ENCODE measurements at regions not wholly inside any gene's neighbourhood (a gene's known extent, or its start where the extent isn't known, plus 50 kb on each side); places are given as distances from the start of the nearest gene placed in this dataset.

GRCh38 chr7:22027475-22027874, 81.8 kb upstream of the CDCA7L start:
- H3K4me3 ChIP-seq (replicated peaks; ENCODE audit: low read depth, low read length), result no peak overlapping the region
- DNase-seq (ENCODE audit: extremely low read depth, low read depth), result no peak
- TF ChIP-seq CTCF (IDR thresholded peaks at IDR 0.05; ENCODE audit: low read depth, low read length, missing control alignments), result no peak

GRCh38 chr7:22025983-22026382, 80.3 kb upstream of the CDCA7L start:
- no peak for DNase-seq (ENCODE audit: extremely low read depth, low read depth)
- no peak overlapping the region for H3K4me3 ChIP-seq (replicated peaks; ENCODE audit: low read depth, low read length)
- no peak for TF ChIP-seq CTCF (IDR thresholded peaks at IDR 0.05; ENCODE audit: low read depth, low read length, missing control alignments)

- H3K4me3 ChIP-seq (replicated peaks; ENCODE audit: low read depth, low read length), result no peak overlapping the region
- no peak for DNase-seq (ENCODE audit: extremely low read depth, low read depth)
- TF ChIP-seq CTCF (IDR thresholded peaks at IDR 0.05; ENCODE audit: low read depth, low read length, missing control alignments), result no peak
These were observed 79.4 kb upstream of the CDCA7L start for GRCh38 chr7:22025075-22025474.

GRCh38 chr7:22019931-22020330, 74.2 kb upstream of the CDCA7L start:
- no peak for DNase-seq (ENCODE audit: extremely low read depth, low read depth)
- TF ChIP-seq CTCF (IDR thresholded peaks at IDR 0.05; ENCODE audit: low read depth, low read length, missing control alignments), result no peak
- H3K4me3 ChIP-seq (replicated peaks; ENCODE audit: low read depth, low read length), result no peak overlapping the region

- no peak for TF ChIP-seq CTCF (IDR thresholded peaks at IDR 0.05; ENCODE audit: low read depth, low read length, missing control alignments)
- DNase-seq (ENCODE audit: extremely low read depth, low read depth), result no peak
- no peak overlapping the region for H3K4me3 ChIP-seq (replicated peaks; ENCODE audit: low read depth, low read length)
These were observed 70.8 kb upstream of the CDCA7L start for GRCh38 chr7:22016507-22016906.

GRCh38 chr7:22013711-22014110, 68.0 kb upstream of the CDCA7L start:
- DNase-seq (ENCODE audit: extremely low read depth, low read depth), result no peak
- TF ChIP-seq CTCF (IDR thresholded peaks at IDR 0.05; ENCODE audit: low read depth, low read length, missing control alignments), result no peak
- H3K4me3 ChIP-seq (replicated peaks; ENCODE audit: low read depth, low read length), result no peak overlapping the region

GRCh38 chr7:22008683-22009082, 63.0 kb upstream of the CDCA7L start:
- no peak for TF ChIP-seq CTCF (IDR thresholded peaks at IDR 0.05; ENCODE audit: low read depth, low read length, missing control alignments)
- no peak for DNase-seq (ENCODE audit: extremely low read depth, low read depth)
- no peak overlapping the region for H3K4me3 ChIP-seq (replicated peaks; ENCODE audit: low read depth, low read length)

Data from HFF-Myc (cell line).